ENCODE measurements at regions not wholly inside any gene's neighbourhood (a gene's known extent, or its start where the extent isn't known, plus 50 kb on each side); places are given as distances from the start of the nearest gene placed in this dataset.

DNA sequence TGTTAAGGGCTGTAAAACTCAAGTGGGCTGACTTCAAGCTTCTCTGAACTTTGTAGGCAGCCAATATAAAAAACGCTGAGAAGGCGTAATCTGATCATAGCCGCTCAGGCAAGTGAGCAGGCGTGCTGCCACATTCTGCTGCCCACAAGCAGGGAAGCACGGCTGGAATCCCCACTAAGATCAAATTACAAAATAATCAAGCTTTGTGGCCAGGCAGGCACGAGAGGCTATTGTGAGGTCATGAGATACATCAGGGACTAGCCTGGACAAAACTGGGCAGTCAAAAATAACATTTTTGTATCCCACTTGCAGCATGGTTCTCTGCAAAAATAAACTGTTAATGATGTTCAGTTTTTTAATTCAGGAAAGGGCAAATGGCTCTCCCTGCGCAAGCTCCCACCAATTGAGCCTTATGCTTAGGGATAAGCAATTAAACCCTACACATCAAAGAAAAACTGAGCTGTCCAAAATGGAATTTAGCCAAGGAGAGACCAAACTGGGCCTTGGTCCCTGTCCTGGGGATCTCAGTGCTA is 64.0 kb downstream of the POU5F2 start:
- peak; percentile 66 for TF ChIP-seq GATA2 (IDR thresholded peaks at IDR 0.05; ENCODE audit: low read depth, low read length)
- no peak for TF ChIP-seq GATA3 (IDR thresholded peaks at IDR 0.05; ENCODE audit: low read depth, low read length)
